Kidney (tissue), 13 donors: ENCODE measurements at regions not wholly inside any gene's neighbourhood (a gene's known extent, or its start where the extent isn't known, plus 50 kb on each side); places are given as distances from the start of the nearest gene placed in this dataset.
A peak's percentile ranks its signal among the peaks of the same experiment; 100 is the strongest.

Experiments used
- DNase-seq, 5 donors: peaks; one replicate each; pipeline ENCODE4 v3.0.0-alpha.2; 2013 to 2020
- FAIRE-seq: peaks from 2 replicates; lab custom pipeline; 2012; peaks lifted over from hg19 to GRCh38; lab: Jason Lieb, UNC
- H3K27ac ChIP-seq, 2 donors: one replicate each; pipeline ENCODE4 v1.7.0; 2013; ENCODE audit warnings: low read depth in 2 of 2, low read length in 2 of 2, inconsistent platforms in 1 of 2
- H3K27me3 ChIP-seq: one replicate; pipeline ENCODE4 v1.7.1; 2013; ENCODE audit warnings: low read length, inconsistent platforms; ENCODE audit not compliant: control insufficient read depth, insufficient read depth
- H3K36me3 ChIP-seq, 3 donors: one replicate each; pipeline versions ENCODE4 v1.7.0 to v1.7.1; 2013; ENCODE audit warnings: low read length in 3 of 3, control low read depth in 1 of 3, inconsistent platforms in 1 of 3; ENCODE audit not compliant: insufficient read depth in 3 of 3, control insufficient read depth in 2 of 3
- H3K4me1 ChIP-seq, 3 donors: one replicate each; pipeline versions ENCODE4 v1.7.0 to v1.7.1; 2013; ENCODE audit warnings: low read length in 3 of 3, inconsistent platforms in 1 of 3, low read depth in 1 of 3; ENCODE audit not compliant: control insufficient read depth in 2 of 3, insufficient read depth in 2 of 3
- H3K4me3 ChIP-seq, 3 donors: one replicate each; pipeline versions ENCODE4 v1.7.0 to v1.8.1; 2013; ENCODE audit warnings: low read length in 3 of 3, control low read depth in 1 of 3, inconsistent platforms in 1 of 3
- H3K9ac ChIP-seq, 3 donors: one replicate each; pipeline versions ENCODE4 v1.7.0 to v1.7.1; 2013; ENCODE audit warnings: low read length in 3 of 3, control low read depth in 1 of 3, inconsistent platforms in 1 of 3
- H3K9me3 ChIP-seq, 3 donors: one replicate each; pipeline versions ENCODE4 v1.7.0 to v1.7.1; 2013; ENCODE audit warnings: low read length in 3 of 3, control low read depth in 1 of 3, inconsistent platforms in 1 of 3; ENCODE audit not compliant: control insufficient read depth in 2 of 3, insufficient read depth in 1 of 3
- intact Hi-C: fragments of 100-400 bp; cut with DNase I; formaldehyde crosslinking; loops from one replicate; pipeline ENCODE4 v1.11.1; 2022
- TF ChIP-seq, protein P1 (sequence below): IDR thresholded peaks from 3 replicates; pipeline ENCODE4 v1.5.1; 2012; ENCODE audit warnings: mild to moderate bottlenecking, moderate library complexity, borderline replicate concordance; ENCODE audit not compliant: insufficient read depth; ENCODE audit errors: extremely low read depth
- donor health status: control.
- donor health status: control.
- donor health status: control.
- donor health status: control.
- donor health status: control.
- donor health status: DM: yes; HTN: yes; CAD: no.
- donor health status: Normal renal cell carcinoma (clear cell type).

- FAIRE-seq (no peak), DNase-seq (no peak)
- peaks cover 0 to 4% (median 0%) of the 10 kb centered on the region in 3 donors for H3K4me1 ChIP-seq
- no peaks in the 10 kb centered on the region for H3K27me3 ChIP-seq
- H3K36me3 ChIP-seq: no peaks in the 10 kb centered on the region
- H3K9me3 ChIP-seq: no peaks in the 10 kb centered on the region
- TF ChIP-seq, protein P1, sequence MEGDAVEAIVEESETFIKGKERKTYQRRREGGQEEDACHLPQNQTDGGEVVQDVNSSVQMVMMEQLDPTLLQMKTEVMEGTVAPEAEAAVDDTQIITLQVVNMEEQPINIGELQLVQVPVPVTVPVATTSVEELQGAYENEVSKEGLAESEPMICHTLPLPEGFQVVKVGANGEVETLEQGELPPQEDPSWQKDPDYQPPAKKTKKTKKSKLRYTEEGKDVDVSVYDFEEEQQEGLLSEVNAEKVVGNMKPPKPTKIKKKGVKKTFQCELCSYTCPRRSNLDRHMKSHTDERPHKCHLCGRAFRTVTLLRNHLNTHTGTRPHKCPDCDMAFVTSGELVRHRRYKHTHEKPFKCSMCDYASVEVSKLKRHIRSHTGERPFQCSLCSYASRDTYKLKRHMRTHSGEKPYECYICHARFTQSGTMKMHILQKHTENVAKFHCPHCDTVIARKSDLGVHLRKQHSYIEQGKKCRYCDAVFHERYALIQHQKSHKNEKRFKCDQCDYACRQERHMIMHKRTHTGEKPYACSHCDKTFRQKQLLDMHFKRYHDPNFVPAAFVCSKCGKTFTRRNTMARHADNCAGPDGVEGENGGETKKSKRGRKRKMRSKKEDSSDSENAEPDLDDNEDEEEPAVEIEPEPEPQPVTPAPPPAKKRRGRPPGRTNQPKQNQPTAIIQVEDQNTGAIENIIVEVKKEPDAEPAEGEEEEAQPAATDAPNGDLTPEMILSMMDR: no peak
- H3K27ac ChIP-seq: no peak overlapping the region
- no peak overlapping the region for H3K4me3 ChIP-seq
- intact Hi-C loops: no loop called here
- no peak overlapping the region for H3K9ac ChIP-seq
Measured at GRCh38 chr15:39400821-39401550, 179.9 kb upstream of the THBS1 start.

GRCh38 chr15:39403640-39404117 lies 177.2 kb upstream of the THBS1 start:
- Histone ChIP-seq H3K36me3 (no peaks in the 10 kb centered on the region), H3K27me3 (no peaks in the 10 kb centered on the region), H3K4me3 (no peak overlapping the region), H3K27ac (no peak overlapping the region), H3K9me3 (no peaks in the 10 kb centered on the region), H3K4me1 (peaks cover 0 to 4% (median 0%) of the 10 kb centered on the region in 3 donors), H3K9ac (no peak overlapping the region)
- no peak for FAIRE-seq
- DNase-seq: peak in 1 of 5 donors; percentile 11
- TF ChIP-seq, protein P1: no peak
- intact Hi-C loops: no loop called here

GRCh38 chr15:39404767-39405181 lies 176.1 kb upstream of the THBS1 start:
- Histone ChIP-seq H3K27me3 (no peaks in the 10 kb centered on the region), H3K4me1 (peaks cover 0 to 4% (median 0%) of the 10 kb centered on the region in 3 donors), H3K36me3 (no peaks in the 10 kb centered on the region), H3K9me3 (no peaks in the 10 kb centered on the region), H3K4me3 (no peak overlapping the region), H3K9ac (no peak overlapping the region), H3K27ac (no peak overlapping the region)
- intact Hi-C loops: no loop called here
- DNase-seq: no peak
- no peak for FAIRE-seq
- TF ChIP-seq, protein P1: no peak
